GM12891 (cell line): ENCODE measurements at regions not wholly inside any gene's neighbourhood (a gene's known extent, or its start where the extent isn't known, plus 50 kb on each side); places are given as distances from the start of the nearest gene placed in this dataset.

ENCODE experiments used
- PAX5 ChIP-seq: IDR thresholded peaks from 2 replicates; pipeline ENCODE4 v1.6.1; 2011; ENCODE audit warnings: low read length, moderate library complexity, mild to moderate bottlenecking; ENCODE audit not compliant: insufficient read depth, severe bottlenecking
- POLR2A ChIP-seq: IDR thresholded peaks from 2 replicates; pipeline ENCODE4 v1.6.1; 2011; ENCODE audit warnings: low read depth, low read length, control low read depth
- POLR2AphosphoS5 ChIP-seq: IDR thresholded peaks from 2 replicates; pipeline ENCODE4 v1.6.1; 2011; ENCODE audit warnings: low read depth, low read length, control low read depth
- POU2F2 ChIP-seq: IDR thresholded peaks from 2 replicates; pipeline ENCODE4 v1.6.1; 2011; ENCODE audit warnings: low read depth, mild to moderate bottlenecking, control low read depth, low read length, moderate library complexity
- SPI1 ChIP-seq: IDR thresholded peaks from 2 replicates; pipeline ENCODE4 v1.6.1; 2011; ENCODE audit warnings: low read depth, low read length, control low read depth
- TAF1 ChIP-seq: IDR thresholded peaks from 2 replicates; pipeline ENCODE4 v1.6.1; 2011; ENCODE audit warnings: low read depth, low read length, control low read depth

- no peak for TF ChIP-seq POLR2A
- TF ChIP-seq POLR2AphosphoS5: no peak
- no peak for TF ChIP-seq TAF1
- no peak for TF ChIP-seq POU2F2
- TF ChIP-seq SPI1: no peak
- no peak for TF ChIP-seq PAX5
Observed at GRCh38 chr4:4697584-4697983, 155.7 kb upstream of the STX18 start.
